ENCODE measurements at regions not wholly inside any gene's neighbourhood (a gene's known extent, or its start where the extent isn't known, plus 50 kb on each side); places are given as distances from the start of the nearest gene placed in this dataset.
"Not testable (repeated sequence)": the region's sequence is repeated elsewhere in the genome, so short reads cannot be mapped to it uniquely, and the experiment has no call there.

DNA sequence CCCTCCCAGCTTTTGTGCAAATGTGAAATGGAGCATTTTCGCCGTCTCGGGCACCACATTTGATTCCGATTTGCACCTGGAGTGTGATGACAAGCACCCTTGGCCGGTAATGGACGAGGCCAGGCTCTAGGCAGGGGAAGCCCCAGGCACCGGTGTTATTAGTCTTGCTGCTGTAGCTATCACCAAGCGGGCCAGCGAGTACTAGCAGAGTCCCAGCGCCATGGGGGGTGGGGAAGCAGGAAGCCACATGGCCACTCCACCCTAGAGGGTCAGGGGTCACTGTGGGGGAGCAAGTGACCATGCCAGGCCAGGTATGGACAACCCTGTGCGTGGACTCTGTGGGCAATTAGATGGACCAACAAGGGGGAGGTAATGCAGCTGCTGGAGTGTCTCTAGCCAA lies 88.8 kb downstream of the CPZ start:
- FAIRE-seq, result no peak
- TF ChIP-seq, protein P1, sequence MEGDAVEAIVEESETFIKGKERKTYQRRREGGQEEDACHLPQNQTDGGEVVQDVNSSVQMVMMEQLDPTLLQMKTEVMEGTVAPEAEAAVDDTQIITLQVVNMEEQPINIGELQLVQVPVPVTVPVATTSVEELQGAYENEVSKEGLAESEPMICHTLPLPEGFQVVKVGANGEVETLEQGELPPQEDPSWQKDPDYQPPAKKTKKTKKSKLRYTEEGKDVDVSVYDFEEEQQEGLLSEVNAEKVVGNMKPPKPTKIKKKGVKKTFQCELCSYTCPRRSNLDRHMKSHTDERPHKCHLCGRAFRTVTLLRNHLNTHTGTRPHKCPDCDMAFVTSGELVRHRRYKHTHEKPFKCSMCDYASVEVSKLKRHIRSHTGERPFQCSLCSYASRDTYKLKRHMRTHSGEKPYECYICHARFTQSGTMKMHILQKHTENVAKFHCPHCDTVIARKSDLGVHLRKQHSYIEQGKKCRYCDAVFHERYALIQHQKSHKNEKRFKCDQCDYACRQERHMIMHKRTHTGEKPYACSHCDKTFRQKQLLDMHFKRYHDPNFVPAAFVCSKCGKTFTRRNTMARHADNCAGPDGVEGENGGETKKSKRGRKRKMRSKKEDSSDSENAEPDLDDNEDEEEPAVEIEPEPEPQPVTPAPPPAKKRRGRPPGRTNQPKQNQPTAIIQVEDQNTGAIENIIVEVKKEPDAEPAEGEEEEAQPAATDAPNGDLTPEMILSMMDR (IDR thresholded peaks at IDR 0.05; ENCODE audit: insufficient read depth, low read length, severe bottlenecking), result no peak
- H3K36me3 ChIP-seq (ENCODE audit: control insufficient read depth, insufficient read depth, low read length), result no peaks in the 10 kb centered on the region
- no peak for DNase-seq (ENCODE audit: low read depth)
- H3K27me3 ChIP-seq (ENCODE audit: control insufficient read depth, insufficient read depth, low read length), result no peaks in the 10 kb centered on the region
- no peak overlapping the region for H3K4me3 ChIP-seq (ENCODE audit: low read depth, low read length)

DNA sequence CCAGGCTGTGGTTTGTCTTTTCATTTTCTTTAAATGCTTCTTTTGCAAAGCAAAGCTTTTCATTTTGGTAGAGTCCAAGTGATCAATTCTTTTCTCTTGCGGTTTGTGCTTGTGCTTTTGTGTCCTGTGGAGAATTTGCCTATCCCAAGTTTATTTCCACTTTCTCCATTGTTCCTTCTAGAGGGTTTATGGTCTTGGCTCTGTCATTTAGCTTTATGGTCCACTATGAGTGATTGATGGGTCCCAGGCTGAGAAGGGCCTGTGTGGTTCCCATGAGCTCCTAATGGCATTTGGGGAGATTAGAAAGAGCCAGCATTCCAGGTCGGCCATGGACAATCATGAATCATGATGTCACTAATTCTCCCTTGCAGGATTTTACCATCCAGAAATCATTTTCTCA lies 86.5 kb downstream of the CPZ start:
- H3K4me3 ChIP-seq (ENCODE audit: low read depth, low read length), result no peak overlapping the region
- FAIRE-seq, result no peak
- TF ChIP-seq, protein P1 (IDR thresholded peaks at IDR 0.05; ENCODE audit: insufficient read depth, low read length, severe bottlenecking), result no peak
- no peak for DNase-seq (ENCODE audit: low read depth)
- no peaks in the 10 kb centered on the region for H3K36me3 ChIP-seq (ENCODE audit: control insufficient read depth, insufficient read depth, low read length)
- H3K27me3 ChIP-seq (ENCODE audit: control insufficient read depth, insufficient read depth, low read length), result no peaks in the 10 kb centered on the region

DNA sequence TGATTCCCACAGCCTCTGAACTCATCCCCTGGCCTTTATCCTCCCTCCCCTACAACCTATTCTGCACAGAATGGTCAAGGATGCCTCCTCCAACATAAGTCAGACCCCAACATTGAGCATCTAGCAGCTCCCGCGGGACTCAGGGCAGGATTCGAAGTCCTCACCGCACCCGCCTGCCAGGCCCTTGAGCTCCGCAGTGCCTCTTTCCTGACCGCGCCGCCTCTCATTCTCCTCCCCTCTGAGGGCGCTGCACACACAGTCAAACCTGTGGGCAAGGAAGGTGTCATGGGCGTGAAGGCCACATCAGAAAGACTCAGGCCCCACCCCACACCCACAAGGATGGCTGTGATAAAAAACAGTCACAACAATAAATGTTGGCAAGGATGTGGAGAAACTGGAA lies 84.1 kb downstream of the CPZ start:
- TF ChIP-seq, protein P1 (IDR thresholded peaks at IDR 0.05; ENCODE audit: insufficient read depth, low read length, severe bottlenecking), result no peak
- no peak for FAIRE-seq

DNA sequence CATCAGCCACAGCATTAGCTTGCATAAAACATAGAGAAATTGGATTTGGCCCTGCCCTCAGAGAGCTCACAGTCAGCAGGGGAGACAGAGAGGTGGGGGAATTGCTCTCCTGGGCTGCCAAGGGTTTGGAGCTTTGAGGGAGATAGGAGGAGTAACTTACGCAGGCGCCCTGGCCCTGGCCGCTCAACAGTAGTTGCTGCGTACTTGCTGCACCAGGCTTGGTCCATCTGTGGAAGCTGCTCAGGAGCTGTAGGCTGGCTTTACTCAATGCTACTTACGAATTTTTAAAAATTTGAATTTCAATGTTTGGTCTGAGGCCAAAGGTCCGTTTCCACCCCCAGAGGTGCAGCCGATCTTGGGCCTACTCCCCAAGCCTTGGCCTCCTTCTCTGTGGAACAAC lies 83.3 kb downstream of the CPZ start:
- TF ChIP-seq, protein P1 (IDR thresholded peaks at IDR 0.05; ENCODE audit: insufficient read depth, low read length, severe bottlenecking), result no peak
- no peaks in the 10 kb centered on the region for H3K36me3 ChIP-seq (ENCODE audit: control insufficient read depth, insufficient read depth, low read length)
- no peak overlapping the region for H3K4me3 ChIP-seq (ENCODE audit: low read depth, low read length)
- DNase-seq (ENCODE audit: low read depth) (no peak), FAIRE-seq (no peak)
- no peaks in the 10 kb centered on the region for H3K27me3 ChIP-seq (ENCODE audit: control insufficient read depth, insufficient read depth, low read length)

More for the DNA sequence above, 84.1 kb downstream of the CPZ start:
- no peak for DNase-seq (ENCODE audit: low read depth)
- Histone ChIP-seq H3K36me3 (ENCODE audit: control insufficient read depth, insufficient read depth, low read length) (no peaks in the 10 kb centered on the region), H3K4me3 (ENCODE audit: low read depth, low read length) (no peak overlapping the region), H3K27me3 (ENCODE audit: control insufficient read depth, insufficient read depth, low read length) (no peaks in the 10 kb centered on the region)

DNA sequence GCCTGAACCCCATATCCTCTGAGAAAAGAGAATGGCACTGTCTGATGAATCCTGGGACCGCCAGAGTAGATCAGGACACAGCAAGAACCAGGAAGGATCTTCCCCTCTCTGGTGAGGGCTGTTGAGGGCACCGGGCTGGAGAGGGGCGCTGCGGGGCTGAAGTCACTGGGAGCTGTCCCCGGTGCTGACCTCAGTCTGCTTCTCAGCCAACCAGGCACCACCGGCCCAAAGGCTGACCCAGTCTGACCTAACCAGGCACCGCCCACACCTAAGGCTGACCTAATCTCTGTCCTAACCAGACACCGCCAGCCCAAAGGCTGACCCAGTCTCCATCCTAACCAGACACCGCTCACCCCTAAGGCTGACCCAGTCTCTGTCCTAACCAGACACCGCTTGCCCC lies 82.8 kb downstream of the CPZ start:
- DNase-seq (ENCODE audit: low read depth), result no peak
- TF ChIP-seq, protein P1 (IDR thresholded peaks at IDR 0.05; ENCODE audit: insufficient read depth, low read length, severe bottlenecking), result no peak
- FAIRE-seq, result no peak
- H3K27me3 ChIP-seq (ENCODE audit: control insufficient read depth, insufficient read depth, low read length), result no peaks in the 10 kb centered on the region
- no peaks in the 10 kb centered on the region for H3K36me3 ChIP-seq (ENCODE audit: control insufficient read depth, insufficient read depth, low read length)
- no peak overlapping the region for H3K4me3 ChIP-seq (ENCODE audit: low read depth, low read length)

DNA sequence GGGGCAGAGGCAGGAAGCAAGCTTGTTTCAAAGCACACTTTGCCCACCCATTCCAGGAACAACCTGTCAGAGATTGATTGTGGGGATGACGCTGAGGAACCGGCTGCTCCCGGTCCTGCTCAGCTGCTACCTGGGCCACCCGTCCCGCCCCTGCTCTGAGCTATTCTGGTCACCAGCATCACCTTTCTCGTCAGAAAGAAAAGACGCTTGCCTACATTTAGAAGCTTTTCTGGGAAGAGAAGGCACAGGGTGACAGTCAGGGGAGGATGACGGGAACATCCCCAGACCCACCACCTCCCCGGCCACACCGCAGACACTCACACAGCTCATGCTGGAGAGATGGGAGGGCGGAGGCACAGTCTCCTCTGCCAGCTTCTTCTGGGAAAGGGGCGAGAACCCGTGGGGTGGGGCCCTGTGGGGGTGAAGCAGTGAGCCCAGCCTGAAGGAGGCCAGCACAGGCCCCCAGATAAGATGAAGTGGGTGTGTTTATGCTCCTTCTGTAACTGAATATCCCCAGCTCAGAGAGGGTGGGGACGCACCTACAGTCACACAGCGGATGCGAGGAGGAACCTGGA lies 81.8 kb downstream of the CPZ start:
- Histone ChIP-seq H3K36me3 (ENCODE audit: control insufficient read depth, insufficient read depth, low read length) (no peaks in the 10 kb centered on the region), H3K4me3 (ENCODE audit: low read depth, low read length) (no peak overlapping the region), H3K27me3 (ENCODE audit: control insufficient read depth, insufficient read depth, low read length) (no peaks in the 10 kb centered on the region)
- TF ChIP-seq, protein P1 (IDR thresholded peaks at IDR 0.05; ENCODE audit: insufficient read depth, low read length, severe bottlenecking), result no peak
- DNase-seq (ENCODE audit: low read depth) (no peak), FAIRE-seq (peak; percentile 13)

DNA sequence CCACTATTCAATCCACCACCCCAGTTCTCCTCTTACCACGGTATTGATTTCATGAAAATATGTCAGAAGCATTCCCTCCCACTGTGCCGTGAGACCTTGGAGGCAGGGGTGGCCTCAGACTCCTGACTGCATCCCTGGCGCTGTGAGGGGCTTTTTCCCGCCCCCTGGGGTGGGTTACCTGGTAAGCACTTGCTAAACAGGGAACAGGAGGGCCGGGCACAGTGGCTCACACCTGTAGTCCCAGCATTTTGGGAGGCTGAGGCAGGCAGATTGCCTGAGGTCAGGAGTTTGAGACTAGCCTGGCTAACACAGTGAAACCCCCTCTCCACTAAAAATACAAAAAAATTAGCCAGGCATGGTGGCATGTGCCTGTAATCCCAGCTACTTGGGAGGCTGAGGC lies 80.5 kb downstream of the CPZ start:
- H3K36me3 ChIP-seq (ENCODE audit: control insufficient read depth, insufficient read depth, low read length); H3K27me3 ChIP-seq (ENCODE audit: control insufficient read depth, insufficient read depth, low read length); DNase-seq (ENCODE audit: low read depth); H3K4me3 ChIP-seq (ENCODE audit: low read depth, low read length); FAIRE-seq: not testable (repeated sequence)
